ENCODE measurements at regions not wholly inside any gene's neighbourhood (a gene's known extent, or its start where the extent isn't known, plus 50 kb on each side); places are given as distances from the start of the nearest gene placed in this dataset.

- ATAC-seq (replicated peaks in 6 of 8), result no peak
- Histone ChIP-seq H3K27ac (no peak overlapping the region), H3K4me3 (no peak overlapping the region), H3K4me1 (replicated peaks in 1 of 2) (peaks cover 23 to 37% of the 10 kb centered on the region in 2 donors)
- 33 to 100% (median 80%) methylated on average over 1 to 4 of the region's 4 CpGs; no CpG with 5 or more reads in 4 of the 10 experiments for WGBS, 10 experiments
- in situ Hi-C loops (cut with MboI; ENCODE audit: low pct_unique_long_range_greater_than_20kb in 2 of 9, low sequenced_read_pairs in 9 of 9, unreplicated experiment in 9 of 9), result loop anchor here in 1 of 9 experiments (25.0 kb wide), 1 partner anchor 130 kb away; no protein-coding TSS in a partner anchor
Observed at GRCh38 chr9:81532251-81532650, 157.1 kb downstream of the TLE1 start.

- 50 to 100% (median 89%) methylated on average over 1 to 6 of the region's 6 CpGs; no CpG with 5 or more reads in 4 of the 10 experiments for WGBS, 10 experiments
- H3K27ac ChIP-seq, result no peak overlapping the region
- in situ Hi-C loops (cut with MboI; ENCODE audit: low pct_unique_long_range_greater_than_20kb in 2 of 9, low sequenced_read_pairs in 9 of 9, unreplicated experiment in 9 of 9), result loop anchor here in 1 of 9 experiments (25.0 kb wide), 1 partner anchor 131 kb away; no protein-coding TSS in a partner anchor
- ATAC-seq (replicated peaks in 6 of 8), result no peak
- H3K4me1 ChIP-seq (replicated peaks in 1 of 2), result peaks cover 18 to 32% of the 10 kb centered on the region in 2 donors
- H3K4me3 ChIP-seq, result no peak overlapping the region
Observed at GRCh38 chr9:81531511-81531910, 157.8 kb downstream of the TLE1 start.

- in situ Hi-C loops (cut with MboI; ENCODE audit: low pct_unique_long_range_greater_than_20kb in 2 of 9, low sequenced_read_pairs in 9 of 9, unreplicated experiment in 9 of 9), result loop anchor here in 1 of 9 experiments (25.0 kb wide), 1 partner anchor 131 kb away; no protein-coding TSS in a partner anchor
- WGBS, 10 experiments, result 20 to 100% (median 93%) methylated on average over 1 to 4 of the region's 4 CpGs
- Histone ChIP-seq H3K4me3 (no peak overlapping the region), H3K4me1 (replicated peaks in 1 of 2) (peaks cover 11 to 25% of the 10 kb centered on the region in 2 donors), H3K27ac (no peak overlapping the region)
- ATAC-seq (replicated peaks in 6 of 8), result no peak
Observed at GRCh38 chr9:81530846-81531245, 158.5 kb downstream of the TLE1 start.

- in situ Hi-C loops (cut with MboI; ENCODE audit: low pct_unique_long_range_greater_than_20kb in 2 of 9, low sequenced_read_pairs in 9 of 9, unreplicated experiment in 9 of 9), result loop anchor here in 1 of 9 experiments (25.0 kb wide), 1 partner anchor 132 kb away; no protein-coding TSS in a partner anchor
- H3K4me3 ChIP-seq, result no peak overlapping the region
- H3K4me1 ChIP-seq (replicated peaks in 1 of 2), result peaks cover 10 to 20% of the 10 kb centered on the region in 2 donors
- 20 to 100% (median 91%) methylated on average over 1 to 5 of the region's 5 CpGs for WGBS, 10 experiments
- peak in 3 of 8 experiments; percentile 40 to 57 (median 56) for ATAC-seq (replicated peaks in 6 of 8)
- no peak overlapping the region for H3K27ac ChIP-seq
Observed at GRCh38 chr9:81530310-81530810, 159.0 kb downstream of the TLE1 start.

- peak in 3 of 8 experiments; percentile 96 to 98 (median 97) for ATAC-seq (replicated peaks in 6 of 8)
- WGBS, 10 experiments, result 0 to 100% (median 88%) methylated on average over 1 of the region's 1 CpG; no CpG with 5 or more reads in 5 of the 10 experiments
- Histone ChIP-seq H3K27ac (no peak overlapping the region), H3K4me1 (replicated peaks in 1 of 2) (peaks cover 7 to 13% of the 10 kb centered on the region in 2 donors), H3K4me3 (no peak overlapping the region)
- in situ Hi-C loops (cut with MboI; ENCODE audit: low pct_unique_long_range_greater_than_20kb in 2 of 9, low sequenced_read_pairs in 9 of 9, unreplicated experiment in 9 of 9), result loop anchor here in 1 of 9 experiments (25.0 kb wide), 1 partner anchor 133 kb away; no protein-coding TSS in a partner anchor
Observed at GRCh38 chr9:81529556-81530193, 159.7 kb downstream of the TLE1 start.

- no peak for ATAC-seq (replicated peaks in 6 of 8)
- Histone ChIP-seq H3K4me1 (replicated peaks in 1 of 2) (peaks cover 0 to 6% of the 10 kb centered on the region in 2 donors), H3K27ac (no peak overlapping the region), H3K4me3 (no peak overlapping the region)
- in situ Hi-C loops (cut with MboI; ENCODE audit: low pct_unique_long_range_greater_than_20kb in 2 of 9, low sequenced_read_pairs in 9 of 9, unreplicated experiment in 9 of 9), result loop anchor here in 1 of 9 experiments (25.0 kb wide), 1 partner anchor 136 kb away; no protein-coding TSS in a partner anchor
- WGBS, 10 experiments, result 45 to 100% (median 87%) methylated on average over 1 to 2 of the region's 2 CpGs; no CpG with 5 or more reads in 2 of the 10 experiments
Observed at GRCh38 chr9:81526587-81526986, 162.8 kb downstream of the TLE1 start.

GRCh38 chr9:81522716-81523551, 166.4 kb downstream of the TLE1 start:
- in situ Hi-C loops (cut with MboI; ENCODE audit: low pct_unique_long_range_greater_than_20kb in 2 of 9, low sequenced_read_pairs in 9 of 9, unreplicated experiment in 9 of 9), result no loop called here
- H3K4me3 ChIP-seq, result no peak overlapping the region
- whole genome bisulfite sequencing, 10 experiments, result 23 to 82% (median 66%) methylated on average over 3 to 8 of the region's 8 CpGs
- H3K4me1 ChIP-seq (replicated peaks in 1 of 2), result peaks cover 0 to 2% of the 10 kb centered on the region in 2 donors
- H3K27ac ChIP-seq, result no peak overlapping the region
- ATAC-seq (replicated peaks in 6 of 8), result peak in 4 of 8 experiments; percentile 61 to 90 (median 80)

- 63 to 94% (median 89%) methylated on average over 1 to 3 of the region's 3 CpGs; no CpG with 5 or more reads in 3 of the 10 experiments for WGBS, 10 experiments
- no peak overlapping the region for H3K4me3 ChIP-seq
- in situ Hi-C loops (cut with MboI; ENCODE audit: low pct_unique_long_range_greater_than_20kb in 2 of 9, low sequenced_read_pairs in 9 of 9, unreplicated experiment in 9 of 9), result no loop called here
- H3K27ac ChIP-seq, result no peak overlapping the region
- ATAC-seq (replicated peaks in 6 of 8), result no peak
- no peaks in the 10 kb centered on the region for H3K4me1 ChIP-seq (replicated peaks in 1 of 2)
Observed at GRCh38 chr9:81521892-81522291, 167.5 kb downstream of the TLE1 start.

- Histone ChIP-seq H3K4me3 (no peak overlapping the region), H3K27ac (no peak overlapping the region), H3K4me1 (replicated peaks in 1 of 2) (no peaks in the 10 kb centered on the region)
- in situ Hi-C loops (cut with MboI; ENCODE audit: low pct_unique_long_range_greater_than_20kb in 2 of 9, low sequenced_read_pairs in 9 of 9, unreplicated experiment in 9 of 9), result no loop called here
- 0 to 100% (median 78%) methylated on average over 1 to 2 of the region's 2 CpGs for WGBS, 10 experiments
- peak in 2 of 8 experiments; percentile 60 to 65 for ATAC-seq (replicated peaks in 6 of 8)
Observed at GRCh38 chr9:81519816-81520495, 169.4 kb downstream of the TLE1 start.

GRCh38 chr9:81517954-81518353, 171.4 kb downstream of the TLE1 start:
- Histone ChIP-seq H3K4me1 (replicated peaks in 1 of 2) (no peaks in the 10 kb centered on the region), H3K27ac (no peak overlapping the region), H3K4me3 (no peak overlapping the region)
- in situ Hi-C loops (cut with MboI; ENCODE audit: low pct_unique_long_range_greater_than_20kb in 2 of 9, low sequenced_read_pairs in 9 of 9, unreplicated experiment in 9 of 9), result no loop called here
- ATAC-seq (replicated peaks in 6 of 8), result no peak
- 8 to 70% (median 60%) methylated on average over 1 to 2 of the region's 2 CpGs; no CpG with 5 or more reads in 4 of the 10 experiments for WGBS, 10 experiments

- in situ Hi-C loops (cut with MboI; ENCODE audit: low pct_unique_long_range_greater_than_20kb in 2 of 9, low sequenced_read_pairs in 9 of 9, unreplicated experiment in 9 of 9), result no loop called here
- ATAC-seq (replicated peaks in 6 of 8), result no peak
- Histone ChIP-seq H3K4me1 (replicated peaks in 1 of 2) (no peaks in the 10 kb centered on the region), H3K4me3 (no peak overlapping the region), H3K27ac (no peak overlapping the region)
- WGBS, 10 experiments, result 0 to 94% (median 67%) methylated on average over 1 to 2 of the region's 2 CpGs; no CpG with 5 or more reads in 1 of the 10 experiments
Observed at GRCh38 chr9:81513059-81513458, 176.3 kb downstream of the TLE1 start.

GRCh38 chr9:81512641-81513040, 176.7 kb downstream of the TLE1 start:
- no peak overlapping the region for H3K27ac ChIP-seq
- H3K4me1 ChIP-seq (replicated peaks in 1 of 2), result no peaks in the 10 kb centered on the region
- 0 to 88% (median 40%) methylated on average over 1 of the region's 1 CpG; no CpG with 5 or more reads in 5 of the 10 experiments for WGBS, 10 experiments
- ATAC-seq (replicated peaks in 6 of 8), result no peak
- no peak overlapping the region for H3K4me3 ChIP-seq
- in situ Hi-C loops (cut with MboI; ENCODE audit: low pct_unique_long_range_greater_than_20kb in 2 of 9, low sequenced_read_pairs in 9 of 9, unreplicated experiment in 9 of 9), result no loop called here
